ENCODE measurements at regions not wholly inside any gene's neighbourhood (a gene's known extent, or its start where the extent isn't known, plus 50 kb on each side); places are given as distances from the start of the nearest gene placed in this dataset.
"Not testable (repeated sequence)": the region's sequence is repeated elsewhere in the genome, so short reads cannot be mapped to it uniquely, and the experiment has no call there.

- DNase-seq = no peak
Measured at GRCh38 chr3:181929501-181929900, 217.8 kb downstream of the SOX2 start.

DNA sequence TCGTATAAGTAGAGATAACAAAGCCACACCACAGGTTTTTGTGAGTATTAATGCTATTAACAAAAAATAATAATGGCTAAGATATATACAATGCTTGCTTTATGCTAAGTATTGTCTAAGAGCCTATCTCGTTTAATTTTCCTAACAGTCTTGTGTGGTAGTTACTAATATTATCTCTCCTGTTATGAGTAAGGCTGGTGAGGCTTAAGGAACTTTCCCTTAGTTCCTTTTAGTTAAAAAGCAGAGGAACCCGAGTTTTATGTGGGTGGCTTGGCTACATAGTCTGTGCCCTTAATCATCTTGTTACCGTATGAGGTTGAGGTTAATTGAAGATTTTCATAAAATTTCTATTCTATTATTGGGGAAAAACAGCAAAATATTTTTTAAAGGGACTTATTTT, 218.4 kb downstream of the SOX2 start:
- no peak for DNase-seq

- DNase-seq = no peak
Measured at GRCh38 chr3:181932039-181932438, 220.3 kb downstream of the SOX2 start.

DNA sequence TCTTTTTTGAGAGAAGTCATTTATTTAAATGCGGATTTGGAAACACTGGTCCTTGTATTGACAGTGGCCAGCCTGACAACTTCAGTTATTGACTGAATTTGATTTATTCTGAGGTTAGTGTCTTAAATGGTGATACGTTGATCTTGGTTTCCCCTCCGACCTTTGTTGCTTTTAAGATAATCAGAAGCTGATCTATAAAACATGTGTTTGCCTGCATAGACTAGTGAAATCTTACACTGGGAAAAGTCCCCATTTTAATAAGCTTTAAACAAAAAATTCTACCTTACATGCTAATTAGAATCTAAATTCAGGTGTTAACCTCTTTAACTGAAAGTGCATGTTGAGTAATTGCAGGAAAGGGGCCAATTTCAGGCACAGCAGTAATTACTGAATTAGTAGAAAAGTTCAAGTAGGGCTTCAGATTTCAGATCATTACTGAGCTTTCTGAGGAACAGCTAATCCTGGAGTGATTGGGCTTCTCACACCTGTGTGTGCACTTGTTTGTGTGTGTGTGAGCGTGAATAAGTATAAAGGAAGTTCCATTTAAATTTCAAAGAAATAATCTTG, 221.4 kb downstream of the SOX2 start:
- no peak for DNase-seq

GRCh38 chr3:181935915-181936314, 224.2 kb downstream of the SOX2 start:
- no peak for DNase-seq

DNA sequence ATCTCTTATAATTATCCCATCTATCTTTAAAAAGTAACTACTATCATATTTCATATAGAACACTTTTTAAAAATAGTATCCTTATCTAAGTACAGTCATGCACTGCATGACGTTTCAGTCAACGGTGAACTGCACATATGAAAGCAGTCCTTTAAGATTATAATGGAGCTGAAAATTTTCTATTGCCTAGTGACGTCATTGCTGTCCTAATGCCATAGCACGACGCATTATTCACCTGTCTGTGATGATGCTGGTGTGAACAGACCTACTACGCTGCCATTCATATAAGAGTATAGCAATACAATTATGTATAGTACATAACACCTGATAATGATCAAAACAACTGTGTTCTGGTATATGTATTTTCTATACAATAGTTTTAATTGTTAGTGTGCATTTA, 225.0 kb downstream of the SOX2 start:
- DNase-seq = no peak

DNA sequence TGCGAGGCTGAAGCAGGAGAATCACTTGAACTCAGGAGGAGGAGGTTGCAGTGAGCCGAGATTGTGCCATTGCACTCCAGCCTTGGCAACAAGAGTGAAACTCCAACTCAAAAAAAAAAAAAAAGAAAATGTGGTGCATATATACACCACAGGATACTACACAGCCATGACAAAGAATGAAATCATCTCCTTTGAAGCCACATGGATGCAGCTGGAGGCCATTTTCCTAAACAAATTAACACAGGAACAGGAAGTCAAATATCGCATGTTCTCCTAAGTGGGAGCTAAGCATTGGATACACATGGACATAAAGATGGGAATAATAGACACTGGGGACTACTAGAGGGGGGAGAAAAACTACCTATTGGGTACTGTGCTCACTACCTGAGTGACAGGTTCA, 226.9 kb downstream of the SOX2 start:
- not testable (repeated sequence) for DNase-seq

DNA sequence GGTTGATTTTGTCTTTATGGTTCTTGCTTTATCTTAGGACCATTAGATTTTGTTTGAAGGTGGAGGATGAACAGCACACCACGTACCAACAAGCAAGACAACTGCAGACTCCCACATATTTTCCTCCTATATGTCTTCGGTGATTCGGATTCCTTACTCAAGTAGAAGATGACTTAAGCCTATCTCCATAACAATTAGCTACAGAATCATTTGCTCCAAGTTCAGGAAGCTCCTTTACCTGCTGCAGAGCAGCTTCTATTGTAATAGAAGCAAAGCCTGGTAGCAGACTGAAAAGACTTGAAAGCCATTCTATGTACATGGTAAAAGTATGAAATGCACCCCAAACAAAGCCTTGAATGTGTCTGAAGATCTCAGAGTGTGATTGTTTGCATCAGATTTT, 229.0 kb downstream of the SOX2 start:
- DNase-seq = no peak

GRCh38 chr3:181941250-181941649, 229.5 kb downstream of the SOX2 start:
- DNase-seq = no peak

DNA sequence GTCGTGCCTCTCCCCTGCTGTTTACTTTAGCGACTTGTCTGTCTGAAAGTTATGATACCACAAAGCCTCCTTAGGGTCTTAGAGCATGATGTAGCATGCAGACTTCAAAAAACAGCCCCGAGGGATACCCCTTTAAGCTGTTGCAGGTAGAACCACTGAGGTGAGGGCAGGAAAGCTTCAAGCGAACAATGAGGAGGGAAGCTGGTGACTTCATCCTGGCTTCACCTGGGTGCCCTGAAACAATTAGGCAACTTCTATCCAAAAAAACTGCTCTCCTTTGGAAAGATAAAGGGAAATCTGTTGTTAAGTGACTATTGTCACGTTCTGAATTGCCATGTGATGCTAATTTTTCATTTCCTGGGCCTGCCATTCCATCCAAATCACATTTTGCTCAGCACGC, 231.6 kb downstream of the SOX2 start:
- no peak for DNase-seq

DNA sequence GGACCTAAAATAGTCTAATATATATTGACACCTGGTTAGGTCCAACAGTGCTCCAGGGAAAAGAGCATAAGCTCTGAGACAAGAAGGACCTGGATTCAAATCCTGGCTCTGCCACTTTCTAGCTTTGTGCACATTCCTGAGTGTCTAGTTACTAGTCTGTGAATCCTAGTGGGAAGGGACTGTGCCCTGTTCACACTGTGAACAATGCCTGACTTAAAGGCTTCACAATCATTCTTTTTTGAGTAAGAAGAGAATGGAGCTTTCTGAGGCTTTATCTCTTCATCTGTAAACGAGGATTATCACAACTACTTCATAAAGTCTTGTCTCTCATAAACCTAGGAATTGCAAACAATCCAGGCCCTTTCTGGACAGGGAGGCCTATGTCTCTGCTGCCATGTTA, 235.9 kb downstream of the SOX2 start:
- no peak for DNase-seq

- DNase-seq = no peak
Measured at GRCh38 chr3:181948286-181948685, 236.6 kb downstream of the SOX2 start.

DNA sequence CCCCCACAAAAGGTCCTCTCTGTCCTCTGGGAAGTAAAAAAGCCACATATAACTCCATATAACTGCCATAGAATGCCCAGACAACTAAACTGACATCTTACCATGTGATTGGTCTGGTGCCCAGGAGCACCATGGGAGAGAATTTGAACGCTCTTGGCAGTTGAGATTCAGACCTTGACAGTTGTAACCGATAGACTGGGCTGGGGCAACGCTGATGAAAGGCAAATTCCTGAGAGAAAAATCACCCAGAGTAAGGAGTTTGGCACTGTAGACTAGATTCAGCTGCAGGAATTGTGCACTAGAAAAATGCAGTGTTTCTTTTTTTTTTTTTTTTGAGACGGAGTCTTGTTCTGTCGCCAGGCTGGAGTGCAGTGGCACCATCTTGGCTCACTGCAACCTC, 240.5 kb downstream of the SOX2 start:
- no peak for DNase-seq

DNA sequence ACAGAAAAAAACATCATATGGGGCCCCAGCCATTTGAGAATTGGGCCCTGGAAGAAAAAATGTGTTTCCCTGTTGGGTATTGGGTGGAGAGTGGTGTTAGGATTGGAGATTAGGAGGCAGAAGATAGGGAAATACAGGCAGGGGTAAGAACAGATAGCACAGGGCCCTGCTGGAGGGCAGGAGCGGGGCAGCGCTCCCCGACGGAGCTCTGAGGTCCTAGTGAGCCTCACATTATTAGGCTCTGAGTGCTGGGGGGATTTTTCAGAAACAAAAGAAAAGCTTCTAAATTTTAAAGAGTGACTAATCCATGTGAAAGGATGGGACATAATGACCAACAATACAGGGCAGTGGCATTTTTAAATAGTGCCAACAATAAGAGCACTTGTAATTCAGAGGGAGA, 241.2 kb downstream of the SOX2 start:
- no peak for DNase-seq

GRCh38 chr3:181955566-181955965, 243.8 kb downstream of the SOX2 start:
- DNase-seq = no peak

DNA sequence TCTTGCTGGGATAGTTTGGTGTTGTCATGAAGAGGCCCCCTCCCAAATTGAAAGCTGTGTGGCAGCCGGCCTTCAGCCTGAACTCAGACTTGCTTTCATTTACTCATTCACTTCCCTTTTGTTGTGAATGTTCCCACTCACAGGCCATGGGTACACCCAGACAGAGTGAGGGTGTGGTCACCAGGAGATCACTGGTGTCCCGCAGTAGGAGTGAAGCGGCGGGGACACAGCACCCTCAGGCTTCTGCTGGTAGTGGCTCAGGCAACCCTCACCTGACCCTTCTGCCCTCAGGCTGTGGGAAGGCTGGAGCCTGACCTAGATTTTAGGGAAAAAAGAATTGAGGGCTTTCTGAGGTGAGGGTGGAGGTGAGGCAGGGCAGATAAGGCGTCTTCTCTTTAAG, 244.4 kb downstream of the SOX2 start:
- no peak for DNase-seq

DNA sequence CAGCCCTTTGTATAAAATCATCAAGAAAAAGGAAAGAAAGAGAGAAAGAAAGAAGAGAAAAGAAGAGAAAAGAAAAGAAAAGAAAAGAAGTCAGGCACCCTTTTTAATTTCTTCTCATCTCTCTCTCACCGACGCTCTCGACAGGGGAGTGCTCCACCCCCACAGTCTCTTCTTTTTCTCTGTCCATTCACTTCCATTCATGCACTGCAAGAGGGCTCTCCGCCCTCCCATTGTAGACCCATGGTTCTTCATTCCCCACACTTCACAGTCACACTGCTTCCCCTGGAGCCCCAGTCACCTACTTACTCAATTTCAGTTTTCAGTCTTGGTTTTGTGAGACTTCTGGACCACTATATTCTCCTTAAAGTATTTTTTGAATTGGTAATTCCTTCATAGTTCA, 254.7 kb downstream of the SOX2 start:
- DNase-seq = no peak

GRCh38 chr3:181969925-181970324, 258.2 kb downstream of the SOX2 start:
- no peak for DNase-seq

DNA sequence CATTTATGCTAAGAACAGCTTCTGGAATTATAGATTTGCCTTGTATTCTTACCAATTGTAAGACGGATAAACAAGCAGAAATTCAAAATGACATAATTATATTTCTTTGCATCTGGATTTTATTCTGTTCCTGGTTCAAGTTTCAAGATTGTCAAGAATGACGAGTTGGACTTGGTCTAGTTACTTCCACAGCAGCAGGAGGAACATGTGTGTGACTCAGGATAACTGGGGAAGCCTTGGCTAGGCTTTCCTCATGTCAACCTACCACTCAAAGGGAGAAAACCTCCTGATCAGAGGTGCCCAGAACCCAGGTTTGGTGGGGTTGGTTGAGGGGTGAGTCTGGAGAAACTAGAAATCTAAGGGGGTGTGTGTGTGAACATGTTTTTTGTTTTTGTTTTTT, 259.7 kb downstream of the SOX2 start:
- DNase-seq = no peak

DNA sequence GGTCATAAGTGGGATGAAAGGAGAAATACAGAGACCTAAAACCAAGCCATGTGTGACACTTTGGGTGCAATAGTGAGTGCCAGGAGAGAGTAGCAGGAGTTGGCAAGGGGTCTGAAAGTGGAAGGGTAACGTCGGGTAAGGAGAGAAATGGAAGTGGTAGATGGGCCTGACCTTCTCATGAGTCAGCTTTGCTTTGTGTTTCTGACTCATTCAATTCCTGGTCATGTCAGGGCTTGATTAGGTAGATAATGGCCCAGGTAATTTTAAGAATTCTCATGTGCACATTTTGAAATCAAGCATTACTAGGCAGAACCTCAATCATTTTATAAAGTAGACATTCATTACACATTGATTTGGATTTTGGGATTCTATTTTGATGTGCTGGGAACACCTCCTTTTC, 262.5 kb downstream of the SOX2 start:
- no peak for DNase-seq

- DNase-seq = no peak
Measured at GRCh38 chr3:181976526-181976925, 264.8 kb downstream of the SOX2 start.

DNA sequence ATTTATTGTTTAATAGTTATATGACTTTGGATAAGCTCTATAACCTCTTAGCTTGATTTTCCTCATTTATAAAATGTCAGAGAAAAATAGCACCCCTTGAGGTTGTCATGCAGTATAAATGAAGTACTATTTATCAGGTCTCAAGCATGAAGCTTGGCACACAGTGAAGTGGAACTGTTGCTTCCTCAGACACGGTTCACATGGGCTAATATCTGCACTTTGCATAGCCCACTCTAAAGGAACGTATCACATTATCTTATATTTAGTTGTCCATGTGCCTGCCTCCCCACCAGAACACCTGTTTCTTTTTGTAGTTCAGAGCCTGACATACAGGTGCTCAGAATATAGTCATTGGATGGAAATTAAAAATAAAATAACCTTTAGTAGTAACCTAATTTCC, 273.7 kb downstream of the SOX2 start:
- DNase-seq = no peak

DNA sequence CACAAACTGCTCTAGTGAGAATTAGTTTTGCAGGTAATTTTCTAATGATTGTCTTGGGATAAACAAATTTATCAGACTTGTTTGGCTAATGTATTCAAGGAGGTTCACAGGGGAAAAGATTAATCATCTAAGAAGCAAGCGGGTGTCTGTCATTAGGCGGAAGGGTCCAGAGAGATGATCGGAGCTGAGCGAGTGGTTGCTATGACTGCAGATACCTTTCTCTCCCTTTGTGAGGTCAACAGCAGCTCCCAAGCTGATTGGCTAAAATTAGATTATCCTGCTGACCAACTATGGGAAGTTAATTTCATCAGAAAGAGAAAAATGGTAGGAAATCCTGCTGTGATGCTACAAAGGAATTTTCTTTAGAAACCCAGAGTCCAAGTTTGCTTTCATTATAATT, 276.0 kb downstream of the SOX2 start:
- DNase-seq = no peak

- no peak for DNase-seq
Measured at GRCh38 chr3:181998828-181999227, 287.1 kb downstream of the SOX2 start.

GRCh38 chr3:181999314-181999713, 287.6 kb downstream of the SOX2 start:
- DNase-seq = no peak

- DNase-seq = no peak
Measured at GRCh38 chr3:182000447-182000846, 288.7 kb downstream of the SOX2 start.

Data from activated gamma-delta T cell treated with Interleukin-2 at 50 U/mL for 16 hours (primary cell).